ENCODE measurements at regions not wholly inside any gene's neighbourhood (a gene's known extent, or its start where the extent isn't known, plus 50 kb on each side); places are given as distances from the start of the nearest gene placed in this dataset.

DNA sequence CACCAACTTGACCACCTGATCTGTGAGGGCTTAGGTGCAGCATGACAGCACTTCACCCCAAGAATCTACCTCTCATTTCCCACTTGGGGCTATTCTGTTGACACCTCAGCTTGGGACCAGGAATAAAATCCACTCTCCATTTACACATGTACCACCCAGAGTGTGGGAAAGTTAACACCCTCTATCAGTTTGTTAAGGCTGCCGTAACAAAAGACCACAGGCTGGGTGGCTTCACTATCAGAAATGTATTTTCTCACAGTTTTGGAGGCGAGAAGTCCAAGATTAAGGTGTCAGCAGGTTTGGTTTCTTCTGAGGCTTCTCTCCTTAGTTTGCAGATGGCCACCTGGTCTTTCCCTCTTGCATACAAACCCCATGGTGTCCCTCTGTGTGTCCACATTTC is 277.7 kb upstream of the ERBB4 start:
- H3K27me3 Mint-ChIP-seq: no peaks in the 10 kb centered on the region
- TF ChIP-seq, protein P1, sequence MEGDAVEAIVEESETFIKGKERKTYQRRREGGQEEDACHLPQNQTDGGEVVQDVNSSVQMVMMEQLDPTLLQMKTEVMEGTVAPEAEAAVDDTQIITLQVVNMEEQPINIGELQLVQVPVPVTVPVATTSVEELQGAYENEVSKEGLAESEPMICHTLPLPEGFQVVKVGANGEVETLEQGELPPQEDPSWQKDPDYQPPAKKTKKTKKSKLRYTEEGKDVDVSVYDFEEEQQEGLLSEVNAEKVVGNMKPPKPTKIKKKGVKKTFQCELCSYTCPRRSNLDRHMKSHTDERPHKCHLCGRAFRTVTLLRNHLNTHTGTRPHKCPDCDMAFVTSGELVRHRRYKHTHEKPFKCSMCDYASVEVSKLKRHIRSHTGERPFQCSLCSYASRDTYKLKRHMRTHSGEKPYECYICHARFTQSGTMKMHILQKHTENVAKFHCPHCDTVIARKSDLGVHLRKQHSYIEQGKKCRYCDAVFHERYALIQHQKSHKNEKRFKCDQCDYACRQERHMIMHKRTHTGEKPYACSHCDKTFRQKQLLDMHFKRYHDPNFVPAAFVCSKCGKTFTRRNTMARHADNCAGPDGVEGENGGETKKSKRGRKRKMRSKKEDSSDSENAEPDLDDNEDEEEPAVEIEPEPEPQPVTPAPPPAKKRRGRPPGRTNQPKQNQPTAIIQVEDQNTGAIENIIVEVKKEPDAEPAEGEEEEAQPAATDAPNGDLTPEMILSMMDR (IDR thresholded peaks at IDR 0.05; ENCODE audit: unreplicated experiment): no peak
- H3K27ac Mint-ChIP-seq: no peak overlapping the region
- no peak for DNase-seq (ENCODE audit: low spot score, unreplicated experiment)
- H3K9me3 Mint-ChIP-seq (ENCODE audit: low read depth): no peaks in the 10 kb centered on the region
- H3K36me3 Mint-ChIP-seq (ENCODE audit: insufficient read depth): no peaks in the 10 kb centered on the region
- H3K4me1 Mint-ChIP-seq (ENCODE audit: low read depth): peaks cover 8% of the 10 kb centered on the region
- no peak overlapping the region for H3K4me3 Mint-ChIP-seq (ENCODE audit: low read depth)

- Mint-ChIP-seq H3K4me3 (ENCODE audit: low read depth) (no peak overlapping the region), H3K36me3 (ENCODE audit: insufficient read depth) (no peaks in the 10 kb centered on the region), H3K9me3 (ENCODE audit: low read depth) (no peaks in the 10 kb centered on the region), H3K27ac (no peak overlapping the region), H3K27me3 (no peaks in the 10 kb centered on the region), H3K4me1 (ENCODE audit: low read depth) (peaks cover 8% of the 10 kb centered on the region)
- TF ChIP-seq, protein P1 (IDR thresholded peaks at IDR 0.05; ENCODE audit: unreplicated experiment): no peak
- DNase-seq (ENCODE audit: low spot score, unreplicated experiment): no peak
Measured at GRCh38 chr2:212815453-212815852, 276.9 kb upstream of the ERBB4 start.

- H3K9me3 Mint-ChIP-seq (ENCODE audit: low read depth): no peaks in the 10 kb centered on the region
- TF ChIP-seq, protein P1 (IDR thresholded peaks at IDR 0.05; ENCODE audit: unreplicated experiment): no peak
- peaks cover 8% of the 10 kb centered on the region for H3K4me1 Mint-ChIP-seq (ENCODE audit: low read depth)
- H3K36me3 Mint-ChIP-seq (ENCODE audit: insufficient read depth): no peaks in the 10 kb centered on the region
- H3K27ac Mint-ChIP-seq: no peak overlapping the region
- DNase-seq (ENCODE audit: low spot score, unreplicated experiment): no peak
- H3K27me3 Mint-ChIP-seq: no peaks in the 10 kb centered on the region
- H3K4me3 Mint-ChIP-seq (ENCODE audit: low read depth): no peak overlapping the region
Measured at GRCh38 chr2:212814941-212815340, 276.3 kb upstream of the ERBB4 start.

DNA sequence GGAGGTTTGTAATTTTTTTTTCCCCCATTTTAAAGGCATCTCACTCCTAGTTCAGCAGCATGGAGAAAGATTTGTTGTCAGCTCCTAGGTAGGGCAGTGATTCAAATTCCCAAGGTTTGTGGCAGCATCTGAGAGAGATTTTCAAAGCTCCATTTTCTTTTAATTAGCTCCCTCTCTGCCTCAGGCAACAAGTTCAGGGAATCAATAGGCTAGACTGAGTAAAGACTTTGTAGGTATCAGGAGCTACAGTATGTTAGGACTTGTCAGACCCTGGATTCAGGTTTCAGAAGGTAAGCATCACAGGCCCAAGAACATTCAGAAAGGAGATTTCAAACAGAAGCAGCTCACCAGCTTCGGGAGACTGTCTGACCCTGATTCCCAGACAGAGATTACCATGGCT is 273.3 kb upstream of the ERBB4 start:
- Mint-ChIP-seq H3K4me1 (ENCODE audit: low read depth) (peaks cover 8% of the 10 kb centered on the region), H3K27ac (no peak overlapping the region), H3K27me3 (no peaks in the 10 kb centered on the region), H3K9me3 (ENCODE audit: low read depth) (no peaks in the 10 kb centered on the region), H3K36me3 (ENCODE audit: insufficient read depth) (no peaks in the 10 kb centered on the region), H3K4me3 (ENCODE audit: low read depth) (no peak overlapping the region)
- DNase-seq (ENCODE audit: low spot score, unreplicated experiment): no peak
- TF ChIP-seq, protein P1 (IDR thresholded peaks at IDR 0.05; ENCODE audit: unreplicated experiment): no peak

DNA sequence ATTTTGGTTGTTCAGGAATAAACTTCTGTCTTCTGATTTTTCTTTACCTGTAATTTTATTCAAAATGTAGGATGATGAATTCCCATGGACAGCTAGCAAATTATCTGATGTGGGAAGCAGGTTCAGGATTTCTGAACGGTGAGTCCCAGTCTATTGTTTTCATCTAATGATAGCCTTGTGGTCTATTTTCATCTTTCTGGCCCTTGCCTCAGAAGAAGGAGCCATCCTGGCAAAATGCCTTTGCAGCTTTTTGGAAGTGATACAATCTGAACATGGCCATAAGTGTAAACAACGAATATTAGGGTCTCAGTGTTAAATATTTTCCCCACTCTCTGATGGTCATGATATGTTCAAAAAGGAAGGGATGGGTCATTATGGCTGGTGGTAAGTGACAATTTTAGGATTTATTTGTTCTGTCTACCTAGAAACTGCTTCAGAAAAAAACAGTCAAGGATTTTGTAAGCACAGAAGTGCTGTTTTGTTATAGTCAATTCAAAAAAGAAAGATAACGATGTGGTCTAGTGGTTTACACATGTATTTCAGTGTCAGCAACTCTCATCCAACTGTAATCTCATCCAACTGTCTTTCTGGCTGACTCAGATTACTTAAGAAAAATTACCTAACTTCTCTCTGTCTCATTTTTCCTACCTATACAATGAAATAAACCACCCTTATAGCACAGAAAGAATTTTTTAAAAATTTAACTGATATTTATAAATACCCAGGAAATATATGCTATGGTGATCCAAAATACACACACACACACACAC is 272.6 kb upstream of the ERBB4 start:
- H3K9me3 Mint-ChIP-seq (ENCODE audit: low read depth): no peaks in the 10 kb centered on the region
- no peak for DNase-seq (ENCODE audit: low spot score, unreplicated experiment)
- H3K36me3 Mint-ChIP-seq (ENCODE audit: insufficient read depth): no peaks in the 10 kb centered on the region
- peaks cover 8% of the 10 kb centered on the region for H3K4me1 Mint-ChIP-seq (ENCODE audit: low read depth)
- TF ChIP-seq, protein P1 (IDR thresholded peaks at IDR 0.05; ENCODE audit: unreplicated experiment): no peak
- no peak overlapping the region for H3K27ac Mint-ChIP-seq
- no peaks in the 10 kb centered on the region for H3K27me3 Mint-ChIP-seq
- no peak overlapping the region for H3K4me3 Mint-ChIP-seq (ENCODE audit: low read depth)

Measured in progenitor cell of endocrine pancreas (in vitro differentiated cells).